ENCODE measurements at regions not wholly inside any gene's neighbourhood (a gene's known extent, or its start where the extent isn't known, plus 50 kb on each side); places are given as distances from the start of the nearest gene placed in this dataset.

DNA sequence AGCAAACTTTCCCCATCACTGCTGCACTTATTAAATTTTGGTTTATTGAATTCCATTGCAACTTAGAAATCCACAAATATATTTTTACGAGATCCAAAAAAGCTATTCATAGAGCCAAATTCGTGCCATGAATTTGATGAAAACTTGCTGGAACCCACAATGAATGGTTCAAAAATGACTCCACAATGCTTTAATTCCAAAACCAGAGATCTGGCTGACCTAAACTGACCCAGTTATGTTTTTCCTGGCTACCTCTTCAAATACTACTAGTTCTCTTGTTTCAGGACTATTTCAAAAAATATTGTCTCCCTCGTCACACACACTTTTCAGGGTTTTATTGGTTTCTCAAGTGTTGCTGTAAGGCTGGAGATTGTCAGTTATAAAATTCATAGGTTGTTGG, 474.8 kb downstream of the PDGFC start:
- intact Hi-C loops (cut with DNase I), result no loop called here
- no peak overlapping the region for H3K9ac ChIP-seq (ENCODE audit: low read depth in 2 of 2, low read length in 2 of 2)
- DNase-seq, result no peak
- TF ChIP-seq, protein P1, sequence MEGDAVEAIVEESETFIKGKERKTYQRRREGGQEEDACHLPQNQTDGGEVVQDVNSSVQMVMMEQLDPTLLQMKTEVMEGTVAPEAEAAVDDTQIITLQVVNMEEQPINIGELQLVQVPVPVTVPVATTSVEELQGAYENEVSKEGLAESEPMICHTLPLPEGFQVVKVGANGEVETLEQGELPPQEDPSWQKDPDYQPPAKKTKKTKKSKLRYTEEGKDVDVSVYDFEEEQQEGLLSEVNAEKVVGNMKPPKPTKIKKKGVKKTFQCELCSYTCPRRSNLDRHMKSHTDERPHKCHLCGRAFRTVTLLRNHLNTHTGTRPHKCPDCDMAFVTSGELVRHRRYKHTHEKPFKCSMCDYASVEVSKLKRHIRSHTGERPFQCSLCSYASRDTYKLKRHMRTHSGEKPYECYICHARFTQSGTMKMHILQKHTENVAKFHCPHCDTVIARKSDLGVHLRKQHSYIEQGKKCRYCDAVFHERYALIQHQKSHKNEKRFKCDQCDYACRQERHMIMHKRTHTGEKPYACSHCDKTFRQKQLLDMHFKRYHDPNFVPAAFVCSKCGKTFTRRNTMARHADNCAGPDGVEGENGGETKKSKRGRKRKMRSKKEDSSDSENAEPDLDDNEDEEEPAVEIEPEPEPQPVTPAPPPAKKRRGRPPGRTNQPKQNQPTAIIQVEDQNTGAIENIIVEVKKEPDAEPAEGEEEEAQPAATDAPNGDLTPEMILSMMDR (IDR thresholded peaks at IDR 0.05), result no peak
- H3K27me3 ChIP-seq, result no peaks in the 10 kb centered on the region
- H3K9me3 ChIP-seq, result no peaks in the 10 kb centered on the region
- H3K27ac ChIP-seq, result no peak overlapping the region
- H3K4me1 ChIP-seq, result no peaks in the 10 kb centered on the region
- no peaks in the 10 kb centered on the region for H3K36me3 ChIP-seq
- no peak overlapping the region for H3K4me3 ChIP-seq

DNA sequence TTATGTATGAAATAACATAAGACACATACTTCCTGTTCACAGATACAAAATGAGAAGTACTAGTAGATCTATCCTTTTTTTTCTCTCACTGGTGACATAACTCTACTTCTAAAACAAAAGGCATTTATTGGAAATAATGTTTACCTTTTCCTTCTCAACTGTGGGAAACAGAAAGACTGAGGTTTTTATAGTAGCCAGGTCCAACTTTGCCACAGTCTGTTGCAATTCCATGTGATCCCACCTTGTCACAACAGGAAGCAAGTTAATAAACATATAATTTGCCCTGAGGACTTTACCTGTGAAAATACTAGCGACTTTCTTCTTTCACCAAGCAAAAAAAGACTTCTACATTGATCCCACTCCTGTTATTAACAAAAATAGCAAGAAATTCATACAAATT, 475.8 kb downstream of the PDGFC start:
- H3K27me3 ChIP-seq, result no peaks in the 10 kb centered on the region
- no peak overlapping the region for H3K27ac ChIP-seq
- no peak overlapping the region for H3K9ac ChIP-seq (ENCODE audit: low read depth in 2 of 2, low read length in 2 of 2)
- no peak overlapping the region for H3K4me3 ChIP-seq
- H3K4me1 ChIP-seq, result no peaks in the 10 kb centered on the region
- TF ChIP-seq, protein P1 (IDR thresholded peaks at IDR 0.05), result no peak
- intact Hi-C loops (cut with DNase I), result no loop called here
- no peaks in the 10 kb centered on the region for H3K9me3 ChIP-seq
- DNase-seq, result no peak
- no peaks in the 10 kb centered on the region for H3K36me3 ChIP-seq

DNA sequence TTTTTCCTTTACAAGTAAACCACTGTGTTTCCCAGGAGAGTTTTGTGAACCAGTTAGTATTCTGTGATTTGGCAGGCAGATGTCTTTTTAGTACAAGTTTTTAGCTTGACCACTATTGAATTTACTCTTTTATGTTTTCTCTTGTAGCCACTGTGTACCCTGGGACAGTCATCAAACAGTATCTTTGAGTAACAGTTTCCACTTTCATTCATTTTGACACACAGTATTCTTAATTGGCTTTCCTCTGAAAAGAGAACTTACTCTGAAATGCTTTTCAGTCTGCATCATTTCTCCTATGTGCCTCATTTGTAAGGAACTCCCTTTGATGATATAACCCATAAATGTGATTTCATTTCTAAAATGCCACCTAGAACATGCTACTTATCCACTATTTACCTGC, 476.5 kb downstream of the PDGFC start:
- no peaks in the 10 kb centered on the region for H3K27me3 ChIP-seq
- TF ChIP-seq, protein P1 (IDR thresholded peaks at IDR 0.05), result no peak
- DNase-seq, result no peak
- no peaks in the 10 kb centered on the region for H3K36me3 ChIP-seq
- H3K27ac ChIP-seq, result no peak overlapping the region
- H3K4me1 ChIP-seq, result no peaks in the 10 kb centered on the region
- no peaks in the 10 kb centered on the region for H3K9me3 ChIP-seq
- H3K9ac ChIP-seq (ENCODE audit: low read depth in 2 of 2, low read length in 2 of 2), result no peak overlapping the region
- no peak overlapping the region for H3K4me3 ChIP-seq
- intact Hi-C loops (cut with DNase I), result no loop called here

DNA sequence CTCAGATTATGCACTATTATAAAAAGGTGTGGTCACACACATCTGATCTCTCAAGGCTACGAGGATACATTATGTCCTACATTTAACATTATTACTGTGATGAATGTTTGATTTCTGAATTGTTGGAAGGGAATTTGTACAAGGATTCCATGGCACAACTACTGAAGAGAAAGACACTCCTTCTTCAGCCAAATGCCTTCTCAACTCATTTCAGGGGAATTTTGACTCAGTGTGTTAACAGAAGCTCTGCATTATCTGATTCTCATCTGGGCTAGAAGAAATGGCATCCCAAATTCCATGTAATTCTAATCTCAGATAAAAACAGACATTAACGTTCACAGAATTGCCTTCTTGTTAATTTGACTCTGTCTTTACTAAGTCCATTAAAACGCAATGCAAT, 477.7 kb downstream of the PDGFC start:
- no peak overlapping the region for H3K4me3 ChIP-seq
- intact Hi-C loops (cut with DNase I), result no loop called here
- TF ChIP-seq, protein P1 (IDR thresholded peaks at IDR 0.05), result no peak
- H3K9me3 ChIP-seq, result no peaks in the 10 kb centered on the region
- H3K36me3 ChIP-seq, result no peaks in the 10 kb centered on the region
- H3K27ac ChIP-seq, result no peak overlapping the region
- no peak for DNase-seq
- no peaks in the 10 kb centered on the region for H3K4me1 ChIP-seq
- no peak overlapping the region for H3K9ac ChIP-seq (ENCODE audit: low read depth in 2 of 2, low read length in 2 of 2)
- no peaks in the 10 kb centered on the region for H3K27me3 ChIP-seq

DNA sequence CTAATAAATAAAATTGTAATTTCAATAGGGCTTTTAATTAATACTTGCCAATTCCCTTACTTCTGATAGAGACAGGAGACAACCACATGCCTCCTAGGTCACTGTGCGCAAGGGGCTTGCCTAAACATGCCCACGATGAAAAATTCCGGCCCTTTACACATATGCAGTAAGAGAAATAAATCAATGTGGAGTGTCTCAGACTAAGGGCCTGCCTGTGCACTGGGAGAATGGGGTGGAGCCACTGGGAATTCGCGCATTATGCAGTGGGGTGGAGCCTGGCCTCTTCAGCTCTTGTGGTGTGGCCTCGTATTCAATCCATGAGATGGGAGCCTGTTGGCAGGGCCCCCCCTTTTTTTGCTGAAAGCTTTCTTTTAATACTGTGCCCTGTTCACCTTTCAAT, 484.5 kb downstream of the PDGFC start:
- Histone ChIP-seq H3K4me1 (no peaks in the 10 kb centered on the region), H3K36me3 (no peaks in the 10 kb centered on the region), H3K9ac (ENCODE audit: low read depth in 2 of 2, low read length in 2 of 2) (no peak overlapping the region), H3K27ac (no peak overlapping the region), H3K9me3 (no peaks in the 10 kb centered on the region), H3K4me3 (no peak overlapping the region), H3K27me3 (no peaks in the 10 kb centered on the region)
- intact Hi-C loops (cut with DNase I), result no loop called here
- DNase-seq, result no peak
- TF ChIP-seq, protein P1 (IDR thresholded peaks at IDR 0.05), result no peak

DNA sequence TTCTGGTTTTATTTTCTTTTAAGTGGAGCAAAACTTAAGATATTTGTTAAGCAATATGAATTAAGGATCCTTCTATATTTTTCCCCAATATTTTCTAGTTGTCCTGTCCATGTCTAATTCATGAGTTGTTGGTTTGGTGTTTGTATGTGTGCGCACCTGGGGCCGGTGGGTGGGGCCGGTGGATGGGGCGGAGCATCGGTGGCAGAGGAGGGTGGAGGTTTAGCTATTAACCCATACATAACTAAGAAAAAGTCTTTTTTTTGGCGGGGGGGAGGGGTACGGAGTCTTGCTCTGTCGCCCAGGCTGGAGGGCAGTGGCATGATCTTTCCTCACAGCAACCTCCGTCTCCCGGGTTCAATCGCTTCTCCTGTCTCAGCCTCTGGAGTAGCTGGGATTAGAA, 489.8 kb downstream of the PDGFC start:
- Histone ChIP-seq H3K27me3 (no peaks in the 10 kb centered on the region), H3K4me1 (no peaks in the 10 kb centered on the region), H3K27ac (no peak overlapping the region), H3K9me3 (no peaks in the 10 kb centered on the region), H3K4me3 (no peak overlapping the region), H3K36me3 (no peaks in the 10 kb centered on the region), H3K9ac (ENCODE audit: low read depth in 2 of 2, low read length in 2 of 2) (no peak overlapping the region)
- intact Hi-C loops (cut with DNase I), result no loop called here
- no peak for DNase-seq
- TF ChIP-seq, protein P1 (IDR thresholded peaks at IDR 0.05), result no peak
